RWPE1 (cell line): ENCODE measurements at regions not wholly inside any gene's neighbourhood (a gene's known extent, or its start where the extent isn't known, plus 50 kb on each side); places are given as distances from the start of the nearest gene placed in this dataset.

Source experiments
- CTCF ChIA-PET: fragments of 350-600 bp; sonication (Branson Sonifier 250); formaldehyde crosslinking; extraction: SDS; loops from one replicate; lab custom pipeline; 2021; lab: Yijun Ruan, JAX
- POLR2A ChIA-PET: fragments of 400-600 bp; formaldehyde crosslinking; extraction: SDS; loops from one replicate; lab custom pipeline; 2020; ENCODE audit warnings: antibody characterized with exemption; ENCODE audit not compliant: low non-redundant PET; lab: Yijun Ruan, JAX
- DNase-seq: peaks from one replicate; pipeline ENCODE4 v3.0.0; 2012; ENCODE audit warnings: low spot score
- H3K27ac ChIP-seq: fragments of 450-650 bp; 2 replicates; pipeline ENCODE4 v1.5.1; 2017
- TF ChIP-seq, protein P1 (sequence below): fragments of 450-650 bp; conservative IDR thresholded peaks from 2 replicates; pipeline ENCODE4 v1.5.1; 2017; ENCODE audit warnings: low read depth, mild to moderate bottlenecking

DNA sequence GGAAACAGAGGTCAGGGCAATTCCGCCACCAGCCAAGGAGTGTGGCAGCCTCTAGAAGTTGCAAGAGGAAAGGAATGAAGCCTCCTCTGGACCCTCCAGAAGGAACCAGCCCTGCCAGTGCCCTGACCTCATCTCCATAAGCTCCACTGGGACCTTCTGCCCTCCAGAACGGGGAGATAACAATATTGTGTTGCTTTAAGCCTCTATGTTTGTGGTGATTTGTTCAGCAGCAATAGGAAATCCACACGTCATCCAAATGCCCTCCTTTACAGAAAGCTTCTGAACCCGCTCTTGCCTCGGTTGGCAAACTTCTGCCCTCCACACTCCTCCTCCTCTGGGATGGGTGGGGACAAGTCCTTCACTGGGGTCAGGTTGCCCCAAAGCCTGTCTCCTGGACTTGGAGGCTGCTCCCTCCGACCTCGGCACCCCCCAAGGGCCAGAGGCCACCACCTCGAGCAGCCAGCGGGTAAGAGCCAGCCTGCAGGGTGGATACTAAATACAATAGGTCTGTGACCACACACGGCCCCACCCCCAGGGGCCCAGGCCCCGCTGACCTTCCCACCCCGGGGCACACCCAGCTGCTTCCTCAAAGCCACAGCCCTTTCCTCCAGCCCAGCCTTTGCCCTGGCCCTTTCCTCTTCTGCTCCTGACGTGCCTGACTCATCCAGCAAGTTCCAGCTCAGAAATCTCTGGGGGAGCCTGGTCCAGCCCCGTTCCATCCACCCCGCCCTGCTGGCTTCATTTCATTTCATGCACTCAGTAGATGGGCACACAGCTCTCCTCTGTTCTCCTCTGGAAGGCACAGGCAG, 58.7 kb upstream of the NCOR2 start:
- ChIA-PET CTCF (interaction anchor here (0.6 kb wide), 1 partner anchor 11 kb away, joined by 3 read pairs; no protein-coding TSS in a partner anchor), POLR2A (no interaction called here)
- peak overlapping the region; percentile 98 for H3K27ac ChIP-seq
- DNase-seq: peak; percentile 77
- TF ChIP-seq, protein P1, sequence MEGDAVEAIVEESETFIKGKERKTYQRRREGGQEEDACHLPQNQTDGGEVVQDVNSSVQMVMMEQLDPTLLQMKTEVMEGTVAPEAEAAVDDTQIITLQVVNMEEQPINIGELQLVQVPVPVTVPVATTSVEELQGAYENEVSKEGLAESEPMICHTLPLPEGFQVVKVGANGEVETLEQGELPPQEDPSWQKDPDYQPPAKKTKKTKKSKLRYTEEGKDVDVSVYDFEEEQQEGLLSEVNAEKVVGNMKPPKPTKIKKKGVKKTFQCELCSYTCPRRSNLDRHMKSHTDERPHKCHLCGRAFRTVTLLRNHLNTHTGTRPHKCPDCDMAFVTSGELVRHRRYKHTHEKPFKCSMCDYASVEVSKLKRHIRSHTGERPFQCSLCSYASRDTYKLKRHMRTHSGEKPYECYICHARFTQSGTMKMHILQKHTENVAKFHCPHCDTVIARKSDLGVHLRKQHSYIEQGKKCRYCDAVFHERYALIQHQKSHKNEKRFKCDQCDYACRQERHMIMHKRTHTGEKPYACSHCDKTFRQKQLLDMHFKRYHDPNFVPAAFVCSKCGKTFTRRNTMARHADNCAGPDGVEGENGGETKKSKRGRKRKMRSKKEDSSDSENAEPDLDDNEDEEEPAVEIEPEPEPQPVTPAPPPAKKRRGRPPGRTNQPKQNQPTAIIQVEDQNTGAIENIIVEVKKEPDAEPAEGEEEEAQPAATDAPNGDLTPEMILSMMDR: no peak

DNA sequence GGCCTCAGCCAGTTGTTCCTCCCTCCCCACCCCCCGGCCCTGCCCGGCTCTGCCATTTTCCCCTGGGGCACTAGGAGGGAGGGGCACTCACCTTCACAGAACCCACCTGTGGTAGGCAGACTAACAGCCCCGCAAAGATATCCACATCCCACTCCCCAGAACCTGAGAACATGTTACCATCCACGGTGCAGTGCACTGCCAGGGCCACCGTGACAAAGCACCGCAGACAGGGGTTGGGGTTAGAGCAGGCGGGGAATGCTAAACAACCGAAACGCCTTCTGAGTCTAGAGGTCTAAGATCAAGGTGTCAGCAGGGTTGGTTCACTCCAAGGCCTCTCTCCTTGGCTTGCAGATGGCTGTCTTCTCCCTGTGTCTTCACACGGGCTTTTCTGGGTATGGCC, 57.4 kb upstream of the NCOR2 start:
- ChIA-PET POLR2A (no interaction called here), CTCF (no interaction called here)
- H3K27ac ChIP-seq: peak overlapping the region; percentile 98
- TF ChIP-seq, protein P1: no peak
- no peak for DNase-seq

DNA sequence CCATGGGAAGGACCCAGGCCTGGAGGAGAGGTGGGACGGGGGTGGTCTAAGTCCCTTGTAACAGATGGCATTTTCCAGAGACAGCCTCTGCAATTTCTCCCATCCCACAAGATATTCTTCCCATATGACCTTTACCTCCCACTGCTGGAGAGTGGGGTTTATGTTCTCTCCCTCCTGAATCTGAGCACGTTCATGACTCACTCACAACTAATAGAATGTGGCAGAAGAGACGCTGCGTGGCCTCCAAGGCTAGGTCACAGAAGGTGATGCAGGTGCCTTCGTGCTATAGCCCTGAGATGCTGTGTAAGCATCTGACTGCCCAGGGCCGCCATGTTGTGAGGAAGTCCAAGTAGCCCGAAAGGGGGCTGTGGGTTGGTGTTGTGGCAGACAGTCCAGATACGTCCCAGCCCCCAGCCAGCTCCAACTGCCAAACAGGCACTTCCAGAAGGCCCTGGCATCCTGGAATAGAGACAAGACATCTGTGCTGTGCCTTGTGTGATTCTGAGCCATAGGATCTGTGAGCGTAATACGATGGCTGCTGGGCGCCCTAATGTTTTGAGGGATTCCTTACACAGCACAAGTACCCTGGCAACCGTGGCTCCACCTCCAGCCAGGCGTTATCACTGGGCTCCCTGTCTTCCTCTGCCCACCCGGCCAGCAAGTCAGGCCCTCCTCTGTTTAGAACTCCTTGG, 56.1 kb upstream of the NCOR2 start:
- ChIA-PET CTCF (no interaction called here), POLR2A (no interaction called here)
- TF ChIP-seq, protein P1: no peak
- DNase-seq: no peak
- H3K27ac ChIP-seq: peak overlapping the region; percentile 98

DNA sequence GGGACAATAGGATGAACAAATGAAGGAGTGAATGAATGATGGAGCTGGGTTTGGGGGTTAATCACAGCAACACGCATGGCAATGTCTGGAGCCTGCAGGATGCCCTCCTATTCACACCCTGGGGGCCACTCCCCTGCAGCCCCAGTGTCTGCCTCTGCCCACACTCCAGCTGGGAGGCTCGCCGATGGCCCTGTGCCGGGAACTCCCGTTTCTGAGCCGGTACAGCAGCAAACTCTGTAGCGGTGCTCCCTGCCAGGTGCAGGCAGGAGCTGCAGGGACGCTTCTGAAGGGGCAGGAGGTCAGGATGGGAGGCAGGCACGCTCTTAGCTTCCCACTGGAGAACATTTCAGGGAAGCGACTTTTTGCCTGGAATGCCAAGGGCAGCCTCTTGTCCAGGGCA, 55.4 kb upstream of the NCOR2 start:
- ChIA-PET POLR2A (no interaction called here), CTCF (interaction anchor here (0.6 kb wide), 2 partner anchors 54 to 82 kb away, joined by 3 to 4 read pairs; no protein-coding TSS in a partner anchor)
- TF ChIP-seq, protein P1: no peak
- no peak for DNase-seq
- H3K27ac ChIP-seq: peak overlapping the region; percentile 98

DNA sequence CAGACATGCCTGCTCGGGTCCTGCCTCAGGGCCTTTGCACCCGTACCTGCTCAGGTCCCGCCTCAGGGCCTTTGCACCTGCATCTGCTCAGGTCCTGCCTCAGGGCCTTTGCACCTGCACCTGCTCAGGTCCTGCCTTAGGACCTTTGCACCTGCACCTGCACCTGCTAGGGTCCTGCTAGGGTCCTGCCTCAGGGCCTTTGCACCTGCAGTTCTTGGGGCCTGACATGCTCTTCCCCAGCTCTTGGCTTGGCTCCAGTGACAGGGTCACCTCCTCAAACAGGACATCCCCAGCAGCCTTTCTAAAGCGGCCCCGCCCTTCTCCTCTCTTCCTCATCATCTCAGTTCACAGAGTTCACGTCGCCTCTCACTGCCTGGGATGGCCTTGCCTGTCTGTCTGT, 54.9 kb upstream of the NCOR2 start:
- DNase-seq: no peak
- TF ChIP-seq, protein P1: no peak
- ChIA-PET CTCF (interaction anchor here (0.6 kb wide), 2 partner anchors 53 to 81 kb away, joined by 3 to 4 read pairs; no protein-coding TSS in a partner anchor), POLR2A (no interaction called here)
- peak overlapping the region; percentile 98 for H3K27ac ChIP-seq

DNA sequence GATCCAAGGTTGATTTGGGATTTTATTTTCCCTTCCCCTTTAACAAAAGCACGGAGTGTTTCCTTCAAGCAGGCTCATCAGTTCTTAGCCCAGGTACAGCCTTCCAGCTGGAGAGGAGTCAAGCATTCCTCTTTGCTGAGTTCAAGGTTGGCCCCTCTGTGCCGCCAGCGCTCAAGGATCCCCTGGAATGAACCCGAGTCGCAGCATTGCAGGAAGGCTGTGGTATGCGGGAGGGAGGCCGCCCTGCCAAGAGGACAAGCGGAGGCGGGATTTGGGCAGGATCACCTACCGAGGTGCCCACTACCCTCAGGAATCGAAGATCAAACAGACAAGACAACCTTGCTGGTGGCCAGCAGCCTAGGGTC, 53.9 kb upstream of the NCOR2 start:
- H3K27ac ChIP-seq: peak overlapping the region; percentile 98
- CTCF ChIA-PET: no interaction called here
- POLR2A ChIA-PET: no interaction called here
- peak; percentile 65 for DNase-seq
- TF ChIP-seq, protein P1: no peak
